Daoy (cell line): ENCODE measurements at regions not wholly inside any gene's neighbourhood (a gene's known extent, or its start where the extent isn't known, plus 50 kb on each side); places are given as distances from the start of the nearest gene placed in this dataset.
"Not testable (repeated sequence)": the region's sequence is repeated elsewhere in the genome, so short reads cannot be mapped to it uniquely, and the experiment has no call there.

Source experiments
- DNase-seq: peaks from one replicate; pipeline ENCODE4 v3.0.0-alpha.2; 2015; ENCODE audit warnings: low read depth

GRCh38 chr2:192854031-192854430, 659.3 kb upstream of the TMEFF2 start:
- no peak for DNase-seq

GRCh38 chr2:192828947-192829346, 634.2 kb upstream of the TMEFF2 start:
- peak; percentile 4 for DNase-seq

DNA sequence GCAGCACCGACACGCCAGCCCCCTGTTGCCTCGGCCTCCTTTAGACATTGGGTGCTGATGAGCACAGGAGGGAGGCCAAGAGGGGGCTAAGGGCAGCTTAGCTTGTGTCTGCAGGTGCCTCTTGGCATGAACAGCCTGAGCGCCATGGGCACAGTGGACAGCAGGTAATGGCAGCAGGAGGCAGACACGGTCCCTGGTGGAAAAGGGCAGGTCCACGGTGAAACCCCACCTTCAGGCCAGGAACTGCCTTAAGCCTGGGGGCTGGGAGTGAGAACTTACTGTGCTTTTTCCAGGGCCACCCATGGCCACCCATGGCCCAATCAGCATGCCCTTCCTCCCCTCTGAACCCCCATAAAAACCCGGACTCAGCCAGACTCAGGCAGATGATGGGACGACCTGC, 633.4 kb upstream of the TMEFF2 start:
- no peak for DNase-seq

GRCh38 chr2:192827735-192828134, 633.0 kb upstream of the TMEFF2 start:
- no peak for DNase-seq

GRCh38 chr2:192814376-192814775, 619.6 kb upstream of the TMEFF2 start:
- DNase-seq, result no peak

DNA sequence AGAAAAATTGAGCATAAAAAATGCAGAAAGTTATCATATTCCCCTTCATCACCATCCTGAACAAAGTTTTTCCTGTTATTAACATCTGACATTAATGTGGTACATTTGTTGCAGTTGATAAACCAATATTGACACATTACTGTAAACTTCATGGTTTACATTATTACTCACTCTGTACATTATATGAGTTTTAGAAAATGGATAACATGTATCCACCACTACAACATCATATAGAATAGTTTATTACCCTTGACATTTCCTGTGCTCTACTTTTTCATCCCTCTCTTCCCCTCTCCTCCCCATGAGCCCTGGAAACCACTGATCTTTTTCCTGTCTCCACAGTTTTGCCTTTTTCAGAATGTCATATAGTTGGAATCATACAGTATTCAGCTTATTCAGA, 618.6 kb upstream of the TMEFF2 start:
- no peak for DNase-seq

DNA sequence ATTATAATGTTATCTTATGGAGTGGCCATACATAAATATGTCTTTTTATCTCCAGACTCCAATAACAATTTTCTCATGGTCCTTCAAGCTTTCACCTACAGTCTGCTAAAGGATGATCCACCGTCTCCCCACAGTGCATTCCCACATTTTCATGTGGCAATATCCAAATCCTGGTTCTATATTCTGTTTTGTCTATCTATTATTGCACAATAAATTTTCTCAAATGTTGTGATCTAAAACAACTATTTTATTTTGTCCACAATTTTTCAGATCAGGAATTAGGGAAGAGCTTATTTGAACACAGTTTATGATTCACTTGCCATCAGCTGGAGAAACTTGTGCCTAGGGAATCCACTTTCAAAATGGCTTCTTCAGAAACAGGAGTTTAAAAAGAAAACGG, 614.4 kb upstream of the TMEFF2 start:
- DNase-seq, result no peak

DNA sequence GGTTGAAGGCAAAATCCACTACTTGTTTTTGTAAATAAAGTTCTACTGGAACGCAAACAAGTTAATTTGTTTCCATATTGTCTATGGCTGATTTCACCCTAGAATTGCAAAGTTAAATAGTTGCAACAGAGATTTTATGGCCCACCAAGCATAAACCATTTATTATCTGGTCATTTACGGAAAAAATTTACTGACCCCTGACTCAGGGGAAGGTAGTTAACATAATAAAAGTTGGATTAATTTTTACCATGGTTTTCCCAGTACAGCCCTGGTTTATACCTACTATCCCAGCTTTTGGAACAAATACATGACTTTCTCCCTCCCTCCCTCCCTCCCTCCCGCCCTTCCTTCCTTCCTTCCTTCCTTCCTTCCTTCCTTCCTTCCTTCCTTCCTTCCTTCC, 588.9 kb upstream of the TMEFF2 start:
- DNase-seq, result no peak

GRCh38 chr2:192775459-192776262, 580.9 kb upstream of the TMEFF2 start:
- no peak for DNase-seq

DNA sequence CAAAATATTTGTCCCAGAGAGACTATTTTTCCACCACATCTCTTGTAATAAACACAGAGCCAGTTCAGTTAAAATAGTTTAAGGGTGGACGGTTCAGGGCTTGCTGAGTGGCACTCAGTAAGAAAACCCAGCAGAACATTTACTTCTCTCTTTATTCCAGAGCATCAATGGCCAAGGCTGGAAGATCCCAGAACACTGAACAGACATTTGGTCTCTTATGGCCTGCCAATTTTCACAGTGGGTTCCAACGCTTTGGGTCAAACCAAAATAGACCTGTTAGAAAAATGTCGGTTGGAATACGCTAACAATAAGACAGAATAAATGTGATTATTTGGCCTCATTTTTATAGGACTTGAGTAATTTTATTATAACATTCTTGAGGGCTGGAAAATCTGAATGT, 580.3 kb upstream of the TMEFF2 start:
- no peak for DNase-seq

- no peak for DNase-seq
These were observed 578.3 kb upstream of the TMEFF2 start for GRCh38 chr2:192773044-192773443.

- no peak for DNase-seq
These were observed 555.0 kb upstream of the TMEFF2 start for GRCh38 chr2:192749611-192750200.

DNA sequence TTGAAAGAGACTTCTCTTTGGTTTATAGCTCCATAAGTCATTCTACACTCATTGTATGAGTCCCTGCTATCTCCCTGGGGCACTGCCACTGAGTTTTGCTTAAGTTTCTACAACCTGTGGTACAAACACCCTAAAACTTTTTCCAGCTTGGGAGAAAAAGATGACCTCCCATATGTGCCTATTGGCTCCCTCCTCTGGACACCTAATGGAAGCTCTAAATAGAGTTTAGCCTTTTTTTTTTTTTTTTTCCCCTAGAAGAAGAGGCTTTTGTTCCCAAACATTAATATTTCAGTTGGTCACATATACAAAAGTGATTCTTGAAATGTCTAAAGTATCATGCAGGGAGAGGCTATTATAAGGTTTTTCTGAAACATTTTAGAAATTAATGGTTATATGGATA, 547.2 kb upstream of the TMEFF2 start:
- no peak for DNase-seq

DNA sequence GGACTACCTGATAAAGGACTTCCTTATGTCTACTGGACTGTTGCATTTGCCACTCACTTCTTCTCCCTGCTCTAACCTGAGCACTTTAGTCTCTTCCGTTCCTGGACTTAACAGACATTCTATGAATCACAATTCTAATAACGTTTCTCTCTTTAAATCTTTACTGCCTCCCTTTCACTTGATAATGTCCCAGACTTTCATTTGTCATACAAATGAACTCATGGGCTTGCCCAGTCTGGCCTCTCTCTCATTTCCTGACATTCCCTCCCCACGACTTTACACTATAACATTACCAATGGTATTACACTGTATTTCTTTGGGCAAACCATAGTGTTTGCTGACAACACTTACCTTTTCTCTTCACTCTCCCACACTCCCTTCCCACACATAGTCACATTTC, 540.7 kb upstream of the TMEFF2 start:
- no peak for DNase-seq

- no peak for DNase-seq
These were observed 534.6 kb upstream of the TMEFF2 start for GRCh38 chr2:192729369-192729768.

DNA sequence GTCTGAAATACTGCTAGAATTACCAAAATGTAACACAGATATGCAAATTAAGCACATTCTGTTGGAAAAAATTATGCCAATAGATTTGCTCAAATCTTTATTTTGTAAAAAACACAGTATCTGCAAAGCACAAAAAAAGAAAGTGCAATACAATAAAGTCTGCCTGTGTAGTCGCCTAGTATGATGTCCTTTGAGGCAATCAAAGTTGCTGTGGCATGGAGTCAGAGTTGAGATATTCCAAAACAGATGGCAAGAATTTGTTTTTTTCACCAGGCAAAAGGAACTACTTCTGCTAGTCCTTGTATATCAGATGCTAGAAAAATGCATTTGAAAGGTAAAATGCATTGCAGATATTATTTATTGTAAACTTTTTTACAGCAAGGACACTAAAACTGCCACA, 531.3 kb upstream of the TMEFF2 start:
- DNase-seq, result no peak

GRCh38 chr2:192719629-192720028, 524.9 kb upstream of the TMEFF2 start:
- DNase-seq, result no peak

DNA sequence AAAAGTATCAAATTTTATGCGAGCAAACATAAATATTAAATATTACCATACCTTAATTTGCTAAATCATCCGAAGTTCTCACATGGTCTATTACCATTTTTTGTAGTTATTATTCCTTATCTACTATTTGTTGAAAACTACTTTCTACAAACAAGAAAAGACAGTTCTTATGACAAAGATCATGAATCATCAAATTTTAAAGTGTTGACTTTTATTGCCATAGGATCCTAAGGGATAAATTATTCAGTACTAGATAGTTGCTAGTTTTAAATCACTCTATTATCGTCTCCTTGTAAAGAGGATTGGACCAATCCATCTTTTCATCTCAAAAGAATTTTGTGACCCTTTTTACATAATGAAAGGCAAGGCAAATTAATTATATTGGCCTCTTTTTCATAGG, 523.6 kb upstream of the TMEFF2 start:
- DNase-seq, result no peak

GRCh38 chr2:192700934-192701333, 506.2 kb upstream of the TMEFF2 start:
- DNase-seq, result no peak

DNA sequence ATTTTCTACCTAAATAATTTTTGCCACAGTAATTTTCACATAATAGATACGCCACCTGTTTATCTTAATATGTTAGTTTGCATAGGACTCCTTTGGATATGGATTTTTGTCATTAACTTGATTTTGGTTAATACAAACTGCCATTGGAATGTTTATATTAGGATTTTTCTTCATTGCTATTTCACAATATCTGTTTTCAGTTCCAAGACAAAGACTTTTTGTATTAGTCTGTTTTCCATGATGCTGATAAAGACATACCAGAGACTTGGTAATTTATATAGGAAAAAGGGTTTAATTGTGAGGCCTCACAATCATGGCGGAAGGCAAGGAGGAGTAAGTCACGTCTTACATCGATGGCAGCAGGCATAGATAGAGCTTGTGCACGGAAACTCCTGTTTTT, 503.1 kb upstream of the TMEFF2 start:
- DNase-seq, result no peak

GRCh38 chr2:192696857-192697256, 502.1 kb upstream of the TMEFF2 start:
- no peak for DNase-seq

DNA sequence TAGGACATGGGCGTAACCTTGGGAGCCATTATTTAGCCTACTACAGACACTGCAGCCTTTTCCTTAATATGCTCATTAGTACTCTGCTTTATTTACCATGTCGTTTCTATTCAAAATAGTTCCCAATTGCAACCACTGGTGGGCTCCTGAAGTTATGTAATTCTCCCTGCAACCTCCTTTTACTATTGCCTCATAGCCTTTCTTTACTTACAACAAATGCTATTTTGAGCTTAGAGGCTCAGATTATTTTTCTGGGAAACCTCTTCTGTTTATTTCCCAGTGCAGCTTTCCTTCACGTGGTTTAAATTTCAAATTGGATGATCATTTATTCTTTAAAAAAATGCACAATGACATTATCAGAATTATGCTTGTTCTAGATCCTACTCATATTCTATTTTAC, 492.3 kb upstream of the TMEFF2 start:
- no peak for DNase-seq

GRCh38 chr2:192682511-192682910, 487.8 kb upstream of the TMEFF2 start:
- DNase-seq, result not testable (repeated sequence)

DNA sequence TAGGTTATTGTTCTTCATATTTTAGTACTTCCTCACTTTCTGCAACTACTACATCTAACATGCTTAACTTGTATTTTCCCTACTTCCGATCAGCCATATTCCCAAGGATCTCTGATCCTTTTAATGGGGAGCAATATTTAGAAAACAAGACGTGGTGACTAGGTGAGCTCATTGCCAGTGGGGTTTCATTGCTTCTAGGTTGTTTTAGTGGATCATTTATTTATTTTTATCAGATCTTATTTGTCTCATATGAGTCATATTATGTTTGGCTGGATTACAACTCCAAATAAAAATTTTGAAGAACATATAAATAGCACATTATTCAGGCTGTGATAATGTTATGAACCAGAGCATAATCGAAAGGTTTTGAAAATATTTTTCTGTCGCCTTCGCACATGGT, 480.9 kb upstream of the TMEFF2 start:
- DNase-seq, result no peak
